ENCODE measurements at regions not wholly inside any gene's neighbourhood (a gene's known extent, or its start where the extent isn't known, plus 50 kb on each side); places are given as distances from the start of the nearest gene placed in this dataset.
A peak's percentile ranks its signal among the peaks of the same experiment; 100 is the strongest.

GRCh38 chr10:42979181-42979580 lies 97.7 kb upstream of the RET start:
- H3K27ac ChIP-seq (ENCODE audit: extremely low read depth, low read depth, low read length) = no peak overlapping the region
- TF ChIP-seq HOXC10 (CRISPR knock-in tag; IDR thresholded peaks at IDR 0.05) (no peak), GLIS1 (tag by site-specific recombination; IDR thresholded peaks at IDR 0.05) (peak; percentile 24; the same call in 1 of the 2 replicates), ZXDB (tag by site-specific recombination; IDR thresholded peaks at IDR 0.05) (no peak), ZNF660 (tag by site-specific recombination; IDR thresholded peaks at IDR 0.05) (no peak), ZNF629 (tag by site-specific recombination; IDR thresholded peaks at IDR 0.05) (0 out of 2 replicates have a peak, but pooled peaks have one; percentile 22), ZIC2 (tag by site-specific recombination; IDR thresholded peaks at IDR 0.05) (peak; percentile 39; the same call in 1 of the 2 replicates), ZNF398 (tag by site-specific recombination; IDR thresholded peaks at IDR 0.05) (0 out of 2 replicates have a peak, but pooled peaks have one; percentile 12), ZNF112 (tag by site-specific recombination; IDR thresholded peaks at IDR 0.05) (no peak)
- TF ChIP-seq, protein P1, sequence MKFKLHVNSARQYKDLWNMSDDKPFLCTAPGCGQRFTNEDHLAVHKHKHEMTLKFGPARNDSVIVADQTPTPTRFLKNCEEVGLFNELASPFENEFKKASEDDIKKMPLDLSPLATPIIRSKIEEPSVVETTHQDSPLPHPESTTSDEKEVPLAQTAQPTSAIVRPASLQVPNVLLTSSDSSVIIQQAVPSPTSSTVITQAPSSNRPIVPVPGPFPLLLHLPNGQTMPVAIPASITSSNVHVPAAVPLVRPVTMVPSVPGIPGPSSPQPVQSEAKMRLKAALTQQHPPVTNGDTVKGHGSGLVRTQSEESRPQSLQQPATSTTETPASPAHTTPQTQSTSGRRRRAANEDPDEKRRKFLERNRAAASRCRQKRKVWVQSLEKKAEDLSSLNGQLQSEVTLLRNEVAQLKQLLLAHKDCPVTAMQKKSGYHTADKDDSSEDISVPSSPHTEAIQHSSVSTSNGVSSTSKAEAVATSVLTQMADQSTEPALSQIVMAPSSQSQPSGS (tag by site-specific recombination; IDR thresholded peaks at IDR 0.05; ENCODE audit: low read depth) = peak; percentile 79
- H3K9me3 ChIP-seq (ENCODE audit: control insufficient read depth, insufficient read depth, low read depth, low read length) = no peaks in the 10 kb centered on the region
- ChIA-PET CTCF (no interaction called here), POLR2A (no interaction called here)
- H3K4me3 ChIP-seq (ENCODE audit: low read depth, low read length) = no peak overlapping the region
- no peaks in the 10 kb centered on the region for H3K4me1 ChIP-seq (ENCODE audit: control insufficient read depth, insufficient read depth, low read length)
- H3K36me3 ChIP-seq (ENCODE audit: control insufficient read depth in 2 of 2, insufficient read depth in 1 of 2, low read length in 2 of 2) = no peaks in the 10 kb centered on the region

GRCh38 chr10:42979721-42980467 lies 97.0 kb upstream of the RET start:
- ChIA-PET CTCF (no interaction called here), POLR2A (no interaction called here)
- TF ChIP-seq BCL11B (tag by site-specific recombination; IDR thresholded peaks at IDR 0.05; ENCODE audit: low read depth) (no peak), GLIS1 (tag by site-specific recombination; IDR thresholded peaks at IDR 0.05) (peak; percentile 56)
- H3K4me1 ChIP-seq (ENCODE audit: control insufficient read depth, insufficient read depth, low read length) = no peaks in the 10 kb centered on the region
- no peak overlapping the region for H3K27ac ChIP-seq (ENCODE audit: extremely low read depth, low read depth, low read length)
- H3K4me3 ChIP-seq (ENCODE audit: low read depth, low read length) = no peak overlapping the region
- H3K9me3 ChIP-seq (ENCODE audit: control insufficient read depth, insufficient read depth, low read depth, low read length) = no peaks in the 10 kb centered on the region
- no peaks in the 10 kb centered on the region for H3K36me3 ChIP-seq (ENCODE audit: control insufficient read depth in 2 of 2, insufficient read depth in 1 of 2, low read length in 2 of 2)

GRCh38 chr10:42980553-42981357 lies 96.1 kb upstream of the RET start:
- Histone ChIP-seq H3K36me3 (ENCODE audit: control insufficient read depth in 2 of 2, insufficient read depth in 1 of 2, low read length in 2 of 2) (no peaks in the 10 kb centered on the region), H3K27ac (ENCODE audit: extremely low read depth, low read depth, low read length) (no peak overlapping the region), H3K4me3 (ENCODE audit: low read depth, low read length) (no peak overlapping the region), H3K9me3 (ENCODE audit: control insufficient read depth, insufficient read depth, low read depth, low read length) (no peaks in the 10 kb centered on the region), H3K4me1 (ENCODE audit: control insufficient read depth, insufficient read depth, low read length) (no peaks in the 10 kb centered on the region)
- ChIA-PET POLR2A (no interaction called here), CTCF (no interaction called here)
- no peak for TF ChIP-seq SP7 (tag by site-specific recombination; IDR thresholded peaks at IDR 0.05)
- TF ChIP-seq GLIS1 (tag by site-specific recombination; IDR thresholded peaks at IDR 0.05) = peak; percentile 15; the same call in 1 of the 2 replicates

Measured in HEK293 (cell line).